BJ (cell line): ENCODE measurements at regions not wholly inside any gene's neighbourhood (a gene's known extent, or its start where the extent isn't known, plus 50 kb on each side); places are given as distances from the start of the nearest gene placed in this dataset.

Experiments
- CTCF ChIA-PET: fragments of 350-600 bp; formaldehyde crosslinking; extraction: SDS; loops from one replicate; lab custom pipeline; 2021; ENCODE audit warnings: antibody characterized with exemption, inconsistent platforms; lab: Yijun Ruan, JAX
- POLR2A ChIA-PET: fragments of 300-600 bp; sonication (Branson Sonifier 250); formaldehyde crosslinking; extraction: SDS; loops from one replicate; lab custom pipeline; 2021; ENCODE audit warnings: antibody characterized with exemption; lab: Charles Lee
- DNase-seq: peaks from one replicate; pipeline ENCODE4 v3.0.0-alpha.2; 2011; ENCODE audit warnings: low read depth
- H3K27me3 ChIP-seq: 2 replicates; pipeline ENCODE4 v1.6.0; 2011; ENCODE audit warnings: low read length; ENCODE audit not compliant: control insufficient read depth, insufficient read depth
- H3K36me3 ChIP-seq: 2 replicates; pipeline ENCODE4 v1.5.1; 2011; ENCODE audit warnings: low read length; ENCODE audit not compliant: control insufficient read depth, insufficient read depth
- H3K4me3 ChIP-seq: 2 replicates; pipeline ENCODE4 v1.5.1; 2011; ENCODE audit warnings: low read depth, mild to moderate bottlenecking, control low read depth, low read length
- TF ChIP-seq, protein P1 (sequence below): IDR thresholded peaks from 2 replicates; pipeline ENCODE4 v1.5.1; 2011; ENCODE audit warnings: low read depth, mild to moderate bottlenecking, control low read depth, inconsistent platforms, low read length, moderate library complexity; ENCODE audit not compliant: insufficient read depth

GRCh38 chr1:199762572-199762971 lies 264.9 kb upstream of the NR5A2 start:
- no peak overlapping the region for H3K4me3 ChIP-seq
- ChIA-PET POLR2A (no interaction called here), CTCF (no interaction called here)
- H3K27me3 ChIP-seq = peaks cover 2% of the 10 kb centered on the region
- no peak for DNase-seq
- TF ChIP-seq, protein P1, sequence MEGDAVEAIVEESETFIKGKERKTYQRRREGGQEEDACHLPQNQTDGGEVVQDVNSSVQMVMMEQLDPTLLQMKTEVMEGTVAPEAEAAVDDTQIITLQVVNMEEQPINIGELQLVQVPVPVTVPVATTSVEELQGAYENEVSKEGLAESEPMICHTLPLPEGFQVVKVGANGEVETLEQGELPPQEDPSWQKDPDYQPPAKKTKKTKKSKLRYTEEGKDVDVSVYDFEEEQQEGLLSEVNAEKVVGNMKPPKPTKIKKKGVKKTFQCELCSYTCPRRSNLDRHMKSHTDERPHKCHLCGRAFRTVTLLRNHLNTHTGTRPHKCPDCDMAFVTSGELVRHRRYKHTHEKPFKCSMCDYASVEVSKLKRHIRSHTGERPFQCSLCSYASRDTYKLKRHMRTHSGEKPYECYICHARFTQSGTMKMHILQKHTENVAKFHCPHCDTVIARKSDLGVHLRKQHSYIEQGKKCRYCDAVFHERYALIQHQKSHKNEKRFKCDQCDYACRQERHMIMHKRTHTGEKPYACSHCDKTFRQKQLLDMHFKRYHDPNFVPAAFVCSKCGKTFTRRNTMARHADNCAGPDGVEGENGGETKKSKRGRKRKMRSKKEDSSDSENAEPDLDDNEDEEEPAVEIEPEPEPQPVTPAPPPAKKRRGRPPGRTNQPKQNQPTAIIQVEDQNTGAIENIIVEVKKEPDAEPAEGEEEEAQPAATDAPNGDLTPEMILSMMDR = no peak
- no peaks in the 10 kb centered on the region for H3K36me3 ChIP-seq

DNA sequence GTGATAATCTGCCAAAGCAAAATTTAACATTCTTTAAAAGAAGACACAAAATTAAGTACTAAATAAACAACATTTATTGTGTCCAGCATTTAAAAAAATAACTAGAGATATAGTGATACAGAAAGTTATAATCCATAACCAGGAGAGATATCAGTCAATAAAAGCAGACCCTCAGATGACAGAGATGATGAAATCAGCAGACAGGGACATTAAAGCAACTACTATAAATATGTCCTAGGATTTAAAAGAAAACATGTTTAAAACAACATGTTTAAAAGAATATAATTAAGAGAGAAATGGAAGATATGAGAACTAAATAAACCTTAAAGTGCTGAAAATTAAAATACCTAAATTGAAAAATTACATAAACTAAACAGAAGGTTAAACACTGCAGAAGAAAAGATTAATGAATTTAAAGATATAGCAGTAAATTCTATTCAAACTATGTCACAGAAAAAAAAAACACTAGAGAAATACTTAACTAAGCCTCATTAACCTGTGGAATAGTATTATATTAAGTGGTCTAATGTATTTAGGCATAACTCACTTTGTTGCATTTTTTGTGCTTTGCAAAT lies 261.2 kb upstream of the NR5A2 start:
- ChIA-PET POLR2A (no interaction called here), CTCF (interaction anchor here (0.8 kb wide), 1 partner anchor 744 kb away, joined by 3 read pairs; no protein-coding TSS in a partner anchor)
- no peaks in the 10 kb centered on the region; the same call in 1 of the 2 replicates for H3K27me3 ChIP-seq
- H3K36me3 ChIP-seq = no peaks in the 10 kb centered on the region
- H3K4me3 ChIP-seq = no peak overlapping the region
- DNase-seq = no peak
- TF ChIP-seq, protein P1 = no peak

DNA sequence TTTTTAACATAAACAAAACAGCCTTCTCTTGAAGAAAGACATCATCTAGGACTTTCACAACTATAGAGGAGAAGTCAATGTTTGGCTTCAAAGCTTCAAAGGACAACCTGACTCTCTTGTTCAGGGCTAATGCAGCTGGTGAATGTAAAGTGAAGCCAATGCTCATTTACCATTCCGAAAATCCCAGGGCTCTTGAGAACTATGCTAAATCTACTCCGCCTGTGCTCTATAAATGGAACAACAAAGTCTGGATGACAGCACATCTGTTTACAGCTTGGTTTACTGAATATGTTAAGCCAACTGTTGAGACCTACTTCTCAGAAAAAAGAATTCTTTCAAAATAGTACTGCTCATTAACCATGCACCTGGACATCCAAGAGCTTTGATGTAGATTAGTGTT lies 259.8 kb upstream of the NR5A2 start:
- H3K4me3 ChIP-seq = no peak overlapping the region
- TF ChIP-seq, protein P1 = no peak
- ChIA-PET POLR2A (no interaction called here), CTCF (interaction anchor here (1.0 kb wide), 1 partner anchor 83 kb away, joined by 4 read pairs; no protein-coding TSS in a partner anchor)
- H3K27me3 ChIP-seq = no peaks in the 10 kb centered on the region; the same call in 1 of the 2 replicates
- no peak for DNase-seq
- H3K36me3 ChIP-seq = no peaks in the 10 kb centered on the region

DNA sequence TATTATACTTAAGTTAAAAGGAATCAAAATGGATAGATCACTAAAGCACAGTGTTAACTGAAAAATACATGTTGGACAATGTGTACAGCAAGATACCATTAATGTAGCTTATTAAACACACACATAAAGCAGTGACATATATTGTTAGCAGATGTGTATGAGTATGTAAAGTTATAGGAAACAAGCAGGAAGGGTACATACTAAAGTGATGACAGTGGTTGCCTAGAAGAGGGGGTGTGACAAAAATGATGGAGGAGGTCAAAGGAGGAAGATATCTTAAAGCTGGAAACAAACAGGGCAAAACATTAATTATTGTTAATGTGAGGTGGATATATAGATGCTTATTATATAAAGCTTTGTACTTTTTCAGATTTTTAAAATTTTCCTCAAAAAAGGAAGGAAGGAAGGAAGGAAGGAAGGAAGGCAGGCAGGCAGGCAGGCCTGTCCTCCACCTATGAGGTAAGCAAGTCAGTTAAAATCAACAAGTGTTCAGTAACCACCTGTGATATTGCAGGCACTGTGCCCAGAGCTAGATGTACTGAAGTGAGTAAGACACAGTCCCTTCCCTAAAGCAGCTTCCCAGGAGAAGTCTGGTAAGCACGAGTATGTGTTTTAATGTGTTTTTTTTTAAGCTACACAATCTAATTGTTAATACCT lies 252.9 kb upstream of the NR5A2 start:
- ChIA-PET CTCF (no interaction called here), POLR2A (no interaction called here)
- Histone ChIP-seq H3K27me3 (no peaks in the 10 kb centered on the region; the same call in 1 of the 2 replicates), H3K4me3 (no peak overlapping the region), H3K36me3 (no peaks in the 10 kb centered on the region)
- DNase-seq = no peak
- TF ChIP-seq, protein P1 = no peak

GRCh38 chr1:199776768-199777497 lies 250.6 kb upstream of the NR5A2 start:
- CTCF ChIA-PET = no interaction called here
- TF ChIP-seq, protein P1 = no peak
- POLR2A ChIA-PET = no interaction called here
- no peak overlapping the region for H3K4me3 ChIP-seq
- no peaks in the 10 kb centered on the region for H3K36me3 ChIP-seq
- no peaks in the 10 kb centered on the region; the same call in 1 of the 2 replicates for H3K27me3 ChIP-seq
- DNase-seq = no peak
